Liver (tissue), 8 donors: ENCODE measurements at regions not wholly inside any gene's neighbourhood (a gene's known extent, or its start where the extent isn't known, plus 50 kb on each side); places are given as distances from the start of the nearest gene placed in this dataset.

ENCODE experiments used
- DNase-seq: peaks from one replicate; pipeline ENCODE4 v3.0.0-alpha.2; 2017; ENCODE audit warnings: low spot score
- H3K27ac ChIP-seq, 2 donors: one replicate each; pipeline ENCODE4 v1.7.0; 2013; ENCODE audit warnings: inconsistent platforms in 2 of 2, low read length in 2 of 2, control low read depth in 1 of 2, low read depth in 1 of 2, mild to moderate bottlenecking in 1 of 2
- H3K27me3 ChIP-seq, 4 donors: one replicate each; pipeline versions ENCODE4 v1.6.1 to v1.7.0; 2013; ENCODE audit warnings: low read length in 3 of 4, inconsistent platforms in 1 of 4, mild to moderate bottlenecking in 1 of 4, moderate library complexity in 1 of 4; ENCODE audit not compliant: control insufficient read depth in 4 of 4, insufficient read depth in 4 of 4
- H3K36me3 ChIP-seq, 4 donors: one replicate each; pipeline versions ENCODE4 v1.6.1 to v1.7.0; 2013; ENCODE audit warnings: low read length in 3 of 4, mild to moderate bottlenecking in 3 of 4, low read depth in 1 of 4, moderate library complexity in 1 of 4; ENCODE audit not compliant: control insufficient read depth in 4 of 4, insufficient read depth in 3 of 4
- H3K4me1 ChIP-seq, 4 donors: one replicate each; pipeline versions ENCODE4 v1.6.1 to v1.7.0; 2013; ENCODE audit warnings: low read length in 3 of 4, mild to moderate bottlenecking in 3 of 4, moderate library complexity in 1 of 4; ENCODE audit not compliant: control insufficient read depth in 4 of 4, insufficient read depth in 4 of 4
- H3K4me3 ChIP-seq, 3 donors: one replicate each; pipeline versions ENCODE4 v1.6.1 to v1.7.0; 2013; ENCODE audit warnings: low read length in 3 of 3, control low read depth in 1 of 3, low read depth in 1 of 3, mild to moderate bottlenecking in 1 of 3
- H3K9ac ChIP-seq, 2 donors: one replicate each; pipeline ENCODE4 v1.7.0; 2013; ENCODE audit warnings: low read length in 2 of 2, mild to moderate bottlenecking in 2 of 2, moderate library complexity in 2 of 2, control low read depth in 1 of 2, low read depth in 1 of 2
- H3K9me3 ChIP-seq, 4 donors: one replicate each; pipeline versions ENCODE4 v1.6.1 to v1.7.0; 2013; ENCODE audit warnings: low read length in 3 of 4; ENCODE audit not compliant: control insufficient read depth in 4 of 4
- EGR1 ChIP-seq, 2 donors: IDR thresholded peaks; 2 replicates each; pipeline ENCODE4 v1.6.1; 2016 to 2018; ENCODE audit warnings: antibody characterized with exemption in 2 of 2, low read depth in 2 of 2
- FOXA1 ChIP-seq: IDR thresholded peaks from 2 replicates; pipeline ENCODE4 v1.6.1; 2016; ENCODE audit warnings: antibody characterized with exemption
- FOXA2 ChIP-seq: IDR thresholded peaks from 2 replicates; pipeline ENCODE4 v1.6.1; 2016; ENCODE audit warnings: antibody characterized with exemption
- GABPA ChIP-seq, 2 donors: IDR thresholded peaks in 1 of 2; conservative IDR thresholded peaks in 1 of 2; 2 replicates each; pipeline ENCODE4 v1.6.1; 2016; ENCODE audit warnings: antibody characterized with exemption in 2 of 2, mild to moderate bottlenecking in 1 of 2, moderate library complexity in 1 of 2
- HNF4A ChIP-seq, 2 donors: conservative IDR thresholded peaks; 2 replicates each; pipeline ENCODE4 v1.6.1; 2016; ENCODE audit warnings: antibody characterized with exemption in 2 of 2, mild to moderate bottlenecking in 2 of 2
- HNF4G ChIP-seq: IDR thresholded peaks from 2 replicates; pipeline ENCODE4 v1.6.1; 2016; ENCODE audit warnings: antibody characterized with exemption
- JUND ChIP-seq, 2 donors: IDR thresholded peaks; 2 replicates each; pipeline ENCODE4 v1.6.1; 2016; ENCODE audit warnings: antibody characterized with exemption in 2 of 2
- NR2F2 ChIP-seq: IDR thresholded peaks from 2 replicates; pipeline ENCODE4 v1.6.1; 2016; ENCODE audit warnings: antibody characterized with exemption
- RAD21 ChIP-seq, 2 donors: IDR thresholded peaks; 2 replicates each; pipeline ENCODE4 v1.6.1; 2016; ENCODE audit warnings: antibody characterized with exemption in 2 of 2, mild to moderate bottlenecking in 2 of 2
- RXRA ChIP-seq, 2 donors: IDR thresholded peaks; 2 replicates each; pipeline ENCODE4 v1.6.1; 2017 to 2018; ENCODE audit warnings: antibody characterized with exemption in 2 of 2, mild to moderate bottlenecking in 1 of 2
- SP1 ChIP-seq: IDR thresholded peaks from 2 replicates; pipeline ENCODE4 v1.6.1; 2018; ENCODE audit warnings: antibody characterized with exemption, mild to moderate bottlenecking
- TAF1 ChIP-seq: conservative IDR thresholded peaks from 2 replicates; pipeline ENCODE4 v1.6.1; 2016; ENCODE audit warnings: antibody characterized with exemption, mild to moderate bottlenecking
- YY1 ChIP-seq: IDR thresholded peaks from 2 replicates; pipeline ENCODE4 v1.6.1; 2016; ENCODE audit warnings: antibody characterized with exemption, mild to moderate bottlenecking
- WGBS: extraction: QIAGEN DNeasy Blood & Tissue Kit; methylation state at CpG from one replicate; pipeline ENCODE4 v1.1.7; 2013; 5-methylcytosine and 5-hydroxymethylcytosine counted together
- TF ChIP-seq, protein P1 (sequence below): IDR thresholded peaks from 2 replicates; pipeline ENCODE4 v1.6.1; 2016; ENCODE audit warnings: antibody characterized with exemption
- TF ChIP-seq, protein P2 (sequence below): IDR thresholded peaks from 2 replicates; pipeline ENCODE4 v1.6.1; 2016; ENCODE audit warnings: antibody characterized with exemption
- TF ChIP-seq, protein P3 (sequence below): fragments of 150-350 bp; IDR thresholded peaks from 2 replicates; pipeline ENCODE4 v1.5.1; 2017; ENCODE audit warnings: improper control_type of control experiment, low read depth, low read length; ENCODE audit not compliant: missing input control
- TF ChIP-seq, protein P4 (sequence below): IDR thresholded peaks from 2 replicates; pipeline ENCODE4 v1.6.1; 2016; ENCODE audit warnings: antibody characterized with exemption
- TF ChIP-seq, protein P5 (sequence below): IDR thresholded peaks from 2 replicates; pipeline ENCODE4 v1.6.1; 2016; ENCODE audit warnings: antibody characterized with exemption, mild to moderate bottlenecking
- donor health status: healthy.
- donor health status: healthy.
- donor health status: healthy.
- donor health status: healthy.
- donor health status: healthy.

DNA sequence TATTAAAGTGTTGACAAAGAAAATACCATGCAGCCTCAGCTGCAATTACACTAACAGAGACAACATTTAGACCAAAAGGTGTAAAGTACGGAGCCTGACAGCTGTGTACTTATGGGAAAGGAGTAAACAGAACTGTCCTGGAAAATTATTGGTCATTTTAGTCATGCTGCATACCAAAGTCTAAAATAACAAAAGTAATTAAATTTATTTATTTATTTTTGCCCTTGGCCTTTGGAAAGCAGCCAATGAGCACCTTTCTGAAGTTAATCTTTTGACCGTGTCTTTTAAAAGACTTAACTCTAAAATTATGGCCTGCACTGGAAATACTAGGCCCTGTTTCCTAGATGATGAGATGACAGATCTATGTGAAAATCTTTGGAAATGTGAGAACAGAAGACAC is 597.6 kb downstream of the NXPH1 start (continued):
- TF ChIP-seq FOXA1 (no peak), EGR1 (IDR thresholded peaks at IDR 0.05; ENCODE audit: low read depth in 2 of 2) (no peak), FOXA2 (no peak)
- TF ChIP-seq, protein P1, sequence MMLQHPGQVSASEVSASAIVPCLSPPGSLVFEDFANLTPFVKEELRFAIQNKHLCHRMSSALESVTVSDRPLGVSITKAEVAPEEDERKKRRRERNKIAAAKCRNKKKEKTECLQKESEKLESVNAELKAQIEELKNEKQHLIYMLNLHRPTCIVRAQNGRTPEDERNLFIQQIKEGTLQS, result no peak

DNA sequence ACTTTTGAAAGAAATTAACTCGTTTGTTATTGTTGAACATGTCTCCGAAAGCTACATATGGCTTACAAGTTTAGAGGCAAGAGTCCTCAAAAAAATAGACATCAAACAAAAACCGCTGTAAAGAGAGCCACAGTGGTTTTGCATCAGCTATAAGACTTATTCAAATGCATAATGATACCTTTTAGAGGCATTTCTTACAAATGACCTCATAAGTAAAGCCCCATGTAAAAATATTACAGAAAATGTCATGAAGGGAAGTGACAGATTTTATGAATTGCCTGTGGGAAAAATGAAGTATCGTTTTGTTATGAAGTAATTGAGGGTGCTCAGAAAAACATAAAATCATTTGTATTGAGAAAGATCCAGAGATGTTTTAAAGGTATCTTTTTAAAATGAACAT is 598.0 kb downstream of the NXPH1 start:
- no peaks in the 10 kb centered on the region for H3K27me3 ChIP-seq
- H3K27ac ChIP-seq, result no peak overlapping the region
- no peak overlapping the region for H3K4me3 ChIP-seq
- DNase-seq, result no peak
- H3K9ac ChIP-seq, result no peak overlapping the region
- no peaks in the 10 kb centered on the region for H3K36me3 ChIP-seq
- no peaks in the 10 kb centered on the region for H3K9me3 ChIP-seq
- 69% methylated on average over 4 of the region's 4 CpGs for WGBS
- TF ChIP-seq SP1, result no peak
- no peak for TF ChIP-seq RAD21 (IDR thresholded peaks at IDR 0.05)
- TF ChIP-seq FOXA2, result no peak
- TF ChIP-seq, protein P2, sequence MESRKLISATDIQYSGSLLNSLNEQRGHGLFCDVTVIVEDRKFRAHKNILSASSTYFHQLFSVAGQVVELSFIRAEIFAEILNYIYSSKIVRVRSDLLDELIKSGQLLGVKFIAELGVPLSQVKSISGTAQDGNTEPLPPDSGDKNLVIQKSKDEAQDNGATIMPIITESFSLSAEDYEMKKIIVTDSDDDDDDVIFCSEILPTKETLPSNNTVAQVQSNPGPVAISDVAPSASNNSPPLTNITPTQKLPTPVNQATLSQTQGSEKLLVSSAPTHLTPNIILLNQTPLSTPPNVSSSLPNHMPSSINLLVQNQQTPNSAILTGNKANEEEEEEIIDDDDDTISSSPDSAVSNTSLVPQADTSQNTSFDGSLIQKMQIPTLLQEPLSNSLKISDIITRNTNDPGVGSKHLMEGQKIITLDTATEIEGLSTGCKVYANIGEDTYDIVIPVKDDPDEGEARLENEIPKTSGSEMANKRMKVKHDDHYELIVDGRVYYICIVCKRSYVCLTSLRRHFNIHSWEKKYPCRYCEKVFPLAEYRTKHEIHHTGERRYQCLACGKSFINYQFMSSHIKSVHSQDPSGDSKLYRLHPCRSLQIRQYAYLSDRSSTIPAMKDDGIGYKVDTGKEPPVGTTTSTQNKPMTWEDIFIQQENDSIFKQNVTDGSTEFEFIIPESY, result no peak
- no peak for TF ChIP-seq HNF4A (conservative IDR thresholded peaks at IDR 0.05)
- TF ChIP-seq RXRA (IDR thresholded peaks at IDR 0.05), result no peak
- H3K4me1 ChIP-seq, result no peaks in the 10 kb centered on the region

DNA sequence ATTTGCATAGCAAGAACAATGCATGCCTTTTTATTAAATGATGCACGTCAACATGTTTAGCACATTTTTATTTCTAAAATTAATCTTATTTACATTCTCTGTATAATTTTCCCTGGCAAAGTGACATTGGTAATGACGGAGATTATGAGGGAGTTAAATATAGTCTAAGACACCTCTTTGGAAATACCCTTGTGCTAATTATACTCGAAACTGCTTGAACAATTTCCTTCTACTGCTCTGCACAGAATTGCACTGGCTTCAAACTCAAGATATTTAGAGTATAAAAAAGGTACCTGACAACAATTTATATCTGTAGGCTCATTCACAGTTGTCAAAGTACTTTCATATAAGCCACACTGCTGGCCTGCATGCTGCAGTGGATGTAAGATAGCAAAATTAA is 602.7 kb downstream of the NXPH1 start:
- TF ChIP-seq, protein P2, result no peak
- TF ChIP-seq, protein P1, result no peak
- no peak for TF ChIP-seq HNF4G
- no peak for TF ChIP-seq NR2F2
- TF ChIP-seq SP1, result no peak
- no peak for TF ChIP-seq RXRA (IDR thresholded peaks at IDR 0.05)
- TF ChIP-seq TAF1, result no peak
- TF ChIP-seq, protein P3, sequence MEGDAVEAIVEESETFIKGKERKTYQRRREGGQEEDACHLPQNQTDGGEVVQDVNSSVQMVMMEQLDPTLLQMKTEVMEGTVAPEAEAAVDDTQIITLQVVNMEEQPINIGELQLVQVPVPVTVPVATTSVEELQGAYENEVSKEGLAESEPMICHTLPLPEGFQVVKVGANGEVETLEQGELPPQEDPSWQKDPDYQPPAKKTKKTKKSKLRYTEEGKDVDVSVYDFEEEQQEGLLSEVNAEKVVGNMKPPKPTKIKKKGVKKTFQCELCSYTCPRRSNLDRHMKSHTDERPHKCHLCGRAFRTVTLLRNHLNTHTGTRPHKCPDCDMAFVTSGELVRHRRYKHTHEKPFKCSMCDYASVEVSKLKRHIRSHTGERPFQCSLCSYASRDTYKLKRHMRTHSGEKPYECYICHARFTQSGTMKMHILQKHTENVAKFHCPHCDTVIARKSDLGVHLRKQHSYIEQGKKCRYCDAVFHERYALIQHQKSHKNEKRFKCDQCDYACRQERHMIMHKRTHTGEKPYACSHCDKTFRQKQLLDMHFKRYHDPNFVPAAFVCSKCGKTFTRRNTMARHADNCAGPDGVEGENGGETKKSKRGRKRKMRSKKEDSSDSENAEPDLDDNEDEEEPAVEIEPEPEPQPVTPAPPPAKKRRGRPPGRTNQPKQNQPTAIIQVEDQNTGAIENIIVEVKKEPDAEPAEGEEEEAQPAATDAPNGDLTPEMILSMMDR, result no peak
- no peak for TF ChIP-seq YY1
- TF ChIP-seq, protein P4, sequence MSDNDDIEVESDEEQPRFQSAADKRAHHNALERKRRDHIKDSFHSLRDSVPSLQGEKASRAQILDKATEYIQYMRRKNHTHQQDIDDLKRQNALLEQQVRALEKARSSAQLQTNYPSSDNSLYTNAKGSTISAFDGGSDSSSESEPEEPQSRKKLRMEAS, result no peak
- TF ChIP-seq GABPA (IDR thresholded peaks at IDR 0.05 in 1 of 2, conservative IDR thresholded peaks at IDR 0.05 in 1 of 2), result no peak
- TF ChIP-seq FOXA2, result no peak
- no peak for TF ChIP-seq HNF4A (conservative IDR thresholded peaks at IDR 0.05)
- TF ChIP-seq RAD21 (IDR thresholded peaks at IDR 0.05), result no peak
- no peak for TF ChIP-seq JUND (IDR thresholded peaks at IDR 0.05)
- TF ChIP-seq FOXA1, result no peak
- TF ChIP-seq, protein P5, sequence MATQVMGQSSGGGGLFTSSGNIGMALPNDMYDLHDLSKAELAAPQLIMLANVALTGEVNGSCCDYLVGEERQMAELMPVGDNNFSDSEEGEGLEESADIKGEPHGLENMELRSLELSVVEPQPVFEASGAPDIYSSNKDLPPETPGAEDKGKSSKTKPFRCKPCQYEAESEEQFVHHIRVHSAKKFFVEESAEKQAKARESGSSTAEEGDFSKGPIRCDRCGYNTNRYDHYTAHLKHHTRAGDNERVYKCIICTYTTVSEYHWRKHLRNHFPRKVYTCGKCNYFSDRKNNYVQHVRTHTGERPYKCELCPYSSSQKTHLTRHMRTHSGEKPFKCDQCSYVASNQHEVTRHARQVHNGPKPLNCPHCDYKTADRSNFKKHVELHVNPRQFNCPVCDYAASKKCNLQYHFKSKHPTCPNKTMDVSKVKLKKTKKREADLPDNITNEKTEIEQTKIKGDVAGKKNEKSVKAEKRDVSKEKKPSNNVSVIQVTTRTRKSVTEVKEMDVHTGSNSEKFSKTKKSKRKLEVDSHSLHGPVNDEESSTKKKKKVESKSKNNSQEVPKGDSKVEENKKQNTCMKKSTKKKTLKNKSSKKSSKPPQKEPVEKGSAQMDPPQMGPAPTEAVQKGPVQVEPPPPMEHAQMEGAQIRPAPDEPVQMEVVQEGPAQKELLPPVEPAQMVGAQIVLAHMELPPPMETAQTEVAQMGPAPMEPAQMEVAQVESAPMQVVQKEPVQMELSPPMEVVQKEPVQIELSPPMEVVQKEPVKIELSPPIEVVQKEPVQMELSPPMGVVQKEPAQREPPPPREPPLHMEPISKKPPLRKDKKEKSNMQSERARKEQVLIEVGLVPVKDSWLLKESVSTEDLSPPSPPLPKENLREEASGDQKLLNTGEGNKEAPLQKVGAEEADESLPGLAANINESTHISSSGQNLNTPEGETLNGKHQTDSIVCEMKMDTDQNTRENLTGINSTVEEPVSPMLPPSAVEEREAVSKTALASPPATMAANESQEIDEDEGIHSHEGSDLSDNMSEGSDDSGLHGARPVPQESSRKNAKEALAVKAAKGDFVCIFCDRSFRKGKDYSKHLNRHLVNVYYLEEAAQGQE, result no peak
- TF ChIP-seq EGR1 (IDR thresholded peaks at IDR 0.05; ENCODE audit: low read depth in 2 of 2), result no peak
- Histone ChIP-seq H3K4me1 (no peaks in the 10 kb centered on the region), H3K27ac (no peak overlapping the region), H3K4me3 (no peak overlapping the region), H3K27me3 (no peaks in the 10 kb centered on the region), H3K9me3 (no peaks in the 10 kb centered on the region), H3K9ac (no peak overlapping the region), H3K36me3 (no peaks in the 10 kb centered on the region)
- DNase-seq, result no peak
- WGBS, result 61% methylated on average over 3 of the region's 3 CpGs
